HEK293 (cell line): ENCODE measurements at regions not wholly inside any gene's neighbourhood (a gene's known extent, or its start where the extent isn't known, plus 50 kb on each side); places are given as distances from the start of the nearest gene placed in this dataset.

Experiments
- CTCF ChIA-PET: fragments of 350-600 bp; formaldehyde crosslinking; extraction: SDS; loops from one replicate; lab custom pipeline; 2021; ENCODE audit warnings: antibody characterized with exemption; lab: Yijun Ruan, JAX
- POLR2A ChIA-PET: fragments of 300-600 bp; formaldehyde crosslinking; extraction: SDS; loops from one replicate; lab custom pipeline; 2020; ENCODE audit warnings: antibody characterized with exemption, inconsistent platforms; lab: Yijun Ruan, JAX
- H3K27ac ChIP-seq: fragments of 200-500 bp; sonication (Bioruptor generic); 2 replicates; pipeline ENCODE4 v1.5.1; 2014; ENCODE audit warnings: low read depth, low read length, control low read depth, inconsistent platforms; ENCODE audit errors: extremely low read depth
- H3K36me3 ChIP-seq, 2 experiments: fragments of 200-500 bp in 1 of 2; sonication (Bioruptor generic) in 1 of 2; 1 replicate in 1 of 2; 2 replicates in 1 of 2; pipeline ENCODE4 v1.5.1; 2014 to 2017; ENCODE audit warnings: inconsistent platforms in 2 of 2, low read length in 2 of 2; ENCODE audit not compliant: control insufficient read depth in 2 of 2, insufficient read depth in 1 of 2
- H3K4me1 ChIP-seq: fragments of 200-500 bp; sonication (Bioruptor generic); 2 replicates; pipeline ENCODE4 v1.5.1; 2014; ENCODE audit warnings: mild to moderate bottlenecking, low read length, inconsistent platforms; ENCODE audit not compliant: control insufficient read depth, insufficient read depth
- H3K4me3 ChIP-seq: 2 replicates; pipeline ENCODE4 v1.5.1; 2011; ENCODE audit warnings: low read depth, mild to moderate bottlenecking, control low read depth, low read length, moderate library complexity
- H3K9me3 ChIP-seq: fragments of 200-500 bp; sonication (Bioruptor generic); 2 replicates; pipeline ENCODE4 v1.5.1; 2014; ENCODE audit warnings: low read depth, low read length, inconsistent platforms; ENCODE audit not compliant: control insufficient read depth, insufficient read depth
- CTCF ChIP-seq: fragments of 450-650 bp; formaldehyde crosslinking; IDR thresholded peaks from 2 replicates; pipeline ENCODE4 v1.5.1; 2016; ENCODE audit warnings: missing biosample characterization, missing genetic modification characterization
- GFI1B ChIP-seq: fragments of 450-650 bp; formaldehyde crosslinking; IDR thresholded peaks from 2 replicates; pipeline ENCODE4 v1.5.1; 2016; ENCODE audit warnings: missing biosample characterization, missing genetic modification characterization
- HOXC10 ChIP-seq: sonication (generic); formaldehyde crosslinking; IDR thresholded peaks from 2 replicates; pipeline ENCODE4 v1.8.1; 2023; ENCODE audit warnings: mild to moderate bottlenecking, missing genetic modification reagents
- KLF1 ChIP-seq: fragments of 450-650 bp; formaldehyde crosslinking; IDR thresholded peaks from 2 replicates; pipeline ENCODE4 v1.5.1; 2016; ENCODE audit warnings: missing biosample characterization, missing genetic modification characterization
- KLF17 ChIP-seq: fragments of 450-650 bp; formaldehyde crosslinking; IDR thresholded peaks from 2 replicates; pipeline ENCODE4 v1.5.1; 2016; ENCODE audit warnings: missing biosample characterization, missing genetic modification characterization
- KLF7 ChIP-seq: fragments of 450-650 bp; formaldehyde crosslinking; IDR thresholded peaks from 2 replicates; pipeline ENCODE4 v1.5.1; 2016; ENCODE audit warnings: missing biosample characterization, missing genetic modification characterization, borderline replicate concordance
- MZF1 ChIP-seq: fragments of 450-650 bp; formaldehyde crosslinking; IDR thresholded peaks from 2 replicates; pipeline ENCODE4 v1.5.1; 2017; ENCODE audit warnings: missing biosample characterization, missing genetic modification characterization, borderline replicate concordance
- SETDB1 ChIP-seq: IDR thresholded peaks from one replicate; pipeline ENCODE4 v1.6.1; 2017; ENCODE audit warnings: mild to moderate bottlenecking, low read length, moderate library complexity, mixed read lengths; ENCODE audit not compliant: insufficient read length
- SP2 ChIP-seq: fragments of 450-650 bp; formaldehyde crosslinking; IDR thresholded peaks from 2 replicates; pipeline ENCODE4 v1.5.1; 2016; ENCODE audit warnings: missing biosample characterization, missing genetic modification characterization
- TCF7L2 ChIP-seq: IDR thresholded peaks from 2 replicates; pipeline ENCODE4 v1.6.1; 2011; ENCODE audit warnings: low read depth, mild to moderate bottlenecking, inconsistent platforms, low read length, moderate library complexity, borderline replicate concordance
- WT1 ChIP-seq: fragments of 450-650 bp; formaldehyde crosslinking; IDR thresholded peaks from 2 replicates; pipeline ENCODE4 v1.5.1; 2016; ENCODE audit warnings: missing biosample characterization, missing genetic modification characterization
- ZBTB10 ChIP-seq: fragments of 450-650 bp; formaldehyde crosslinking; IDR thresholded peaks from 2 replicates; pipeline ENCODE4 v1.5.1; 2016; ENCODE audit warnings: missing biosample characterization, missing genetic modification characterization
- ZBTB20 ChIP-seq: fragments of 450-650 bp; formaldehyde crosslinking; IDR thresholded peaks from 2 replicates; pipeline ENCODE4 v1.5.1; 2016; ENCODE audit warnings: missing biosample characterization, missing genetic modification characterization
- ZBTB48 ChIP-seq: fragments of 450-650 bp; formaldehyde crosslinking; IDR thresholded peaks from 2 replicates; pipeline ENCODE4 v1.5.1; 2016; ENCODE audit warnings: missing biosample characterization, missing genetic modification characterization
- ZFP41 ChIP-seq: fragments of 450-650 bp; formaldehyde crosslinking; IDR thresholded peaks from 2 replicates; pipeline ENCODE4 v1.5.1; 2016; ENCODE audit warnings: missing biosample characterization, missing genetic modification characterization, borderline replicate concordance
- ZNF146 ChIP-seq: fragments of 450-650 bp; formaldehyde crosslinking; IDR thresholded peaks from 2 replicates; pipeline ENCODE4 v1.5.1; 2016; ENCODE audit warnings: missing biosample characterization, missing genetic modification characterization
- ZNF174 ChIP-seq: fragments of 450-650 bp; formaldehyde crosslinking; IDR thresholded peaks from 2 replicates; pipeline ENCODE4 v1.5.0; 2017; ENCODE audit warnings: missing biosample characterization, mild to moderate bottlenecking, missing genetic modification characterization
- ZNF223 ChIP-seq: fragments of 450-650 bp; formaldehyde crosslinking; IDR thresholded peaks from 2 replicates; pipeline ENCODE4 v1.5.1; 2016; ENCODE audit warnings: missing biosample characterization, missing genetic modification characterization
- ZNF404 ChIP-seq: fragments of 450-650 bp; formaldehyde crosslinking; IDR thresholded peaks from 2 replicates; pipeline ENCODE4 v1.5.1; 2017; ENCODE audit warnings: missing biosample characterization, missing genetic modification characterization
- ZNF426 ChIP-seq: fragments of 450-650 bp; formaldehyde crosslinking; IDR thresholded peaks from 2 replicates; pipeline ENCODE4 v1.5.1; 2017; ENCODE audit warnings: missing biosample characterization, missing genetic modification characterization, mild to moderate bottlenecking, inconsistent platforms, moderate library complexity
- ZNF548 ChIP-seq: fragments of 450-650 bp; formaldehyde crosslinking; IDR thresholded peaks from 2 replicates; pipeline ENCODE4 v1.5.1; 2016; ENCODE audit warnings: missing biosample characterization, missing genetic modification characterization
- ZNF596 ChIP-seq: fragments of 450-650 bp; IDR thresholded peaks from 2 replicates; pipeline ENCODE4 v1.5.0; 2018; ENCODE audit warnings: missing biosample characterization, mild to moderate bottlenecking, missing genetic modification characterization, moderate library complexity
- ZNF626 ChIP-seq: fragments of 450-650 bp; sonication (Bioruptor Pico); formaldehyde crosslinking; IDR thresholded peaks from 2 replicates; pipeline ENCODE4 v1.5.1; 2018; ENCODE audit warnings: missing biosample characterization, missing genetic modification characterization, inconsistent platforms
- ZNF645 ChIP-seq: fragments of 450-650 bp; formaldehyde crosslinking; IDR thresholded peaks from 2 replicates; pipeline ENCODE4; 2016; ENCODE audit warnings: missing biosample characterization, missing genetic modification characterization
- ZNF660 ChIP-seq: fragments of 450-650 bp; IDR thresholded peaks from 2 replicates; pipeline ENCODE4 v1.5.1; 2018; ENCODE audit warnings: missing biosample characterization, mild to moderate bottlenecking, missing genetic modification characterization
- ZNF76 ChIP-seq: fragments of 450-650 bp; formaldehyde crosslinking; IDR thresholded peaks from 2 replicates; pipeline ENCODE4; 2016; ENCODE audit warnings: low read depth, missing biosample characterization, missing genetic modification characterization, borderline replicate concordance
- ZNF792 ChIP-seq: fragments of 450-650 bp; formaldehyde crosslinking; IDR thresholded peaks from 2 replicates; pipeline ENCODE4 v1.5.1; 2016; ENCODE audit warnings: missing biosample characterization, missing genetic modification characterization
- ZNF837 ChIP-seq: fragments of 450-650 bp; formaldehyde crosslinking; IDR thresholded peaks from 2 replicates; pipeline ENCODE4 v1.5.1; 2016; ENCODE audit warnings: missing biosample characterization, missing genetic modification characterization

- ChIA-PET CTCF (interaction anchor here (0.6 to 1.0 kb wide), 2 partner anchors 396 to 610 kb away, joined by 3 read pairs; no protein-coding TSS in a partner anchor), POLR2A (no interaction called here)
- Histone ChIP-seq H3K9me3 (no peaks in the 10 kb centered on the region), H3K4me3 (no peak overlapping the region), H3K4me1 (no peaks in the 10 kb centered on the region), H3K27ac (no peak overlapping the region)
- TF ChIP-seq ZNF792 (no peak), ZBTB10 (tag by site-specific recombination) (no peak), GFI1B (no peak), ZNF837 (tag by site-specific recombination) (no peak), SETDB1 (no peak), ZNF596 (tag by site-specific recombination) (no peak), MZF1 (no peak), KLF1 (no peak)
- TF ChIP-seq, all 188 proteins: peak for 0
- H3K36me3 ChIP-seq = no peaks in the 10 kb centered on the region
These were observed 185.7 kb downstream of the MARCHF11 start for GRCh38 chr5:15993919-15994318.

- Histone ChIP-seq H3K4me1 (no peaks in the 10 kb centered on the region), H3K27ac (no peak overlapping the region), H3K9me3 (no peaks in the 10 kb centered on the region), H3K4me3 (no peak overlapping the region), H3K36me3 (no peaks in the 10 kb centered on the region)
- CTCF ChIA-PET = interaction anchor here (0.5 to 1.0 kb wide), 3 partner anchors 288 to 610 kb away, joined by 3 to 5 read pairs (median 3); no protein-coding TSS in a partner anchor
- POLR2A ChIA-PET = no interaction called here
- TF ChIP-seq WT1 (tag by site-specific recombination) (no peak), ZNF146 (tag by site-specific recombination) (no peak), ZNF404 (tag by site-specific recombination) (no peak), CTCF (tag by site-specific recombination) (no peak), ZNF76 (tag by site-specific recombination) (no peak), KLF17 (tag by site-specific recombination) (no peak)
These were observed 186.3 kb downstream of the MARCHF11 start for GRCh38 chr5:15993334-15993733.

GRCh38 chr5:15992918-15993317 is 186.7 kb downstream of the MARCHF11 start:
- Histone ChIP-seq H3K36me3 (no peaks in the 10 kb centered on the region), H3K27ac (no peak overlapping the region), H3K9me3 (no peaks in the 10 kb centered on the region), H3K4me1 (no peaks in the 10 kb centered on the region), H3K4me3 (no peak overlapping the region)
- ChIA-PET CTCF (interaction anchor here (0.5 to 0.6 kb wide), 2 partner anchors 288 to 510 kb away, joined by 3 to 5 read pairs; no protein-coding TSS in a partner anchor), POLR2A (no interaction called here)
- TF ChIP-seq ZNF548 (tag by site-specific recombination) (no peak), ZNF626 (tag by site-specific recombination) (no peak), ZNF174 (tag by site-specific recombination) (no peak), ZFP41 (no peak), TCF7L2 (no peak), ZNF645 (tag by site-specific recombination) (no peak), ZBTB48 (tag by site-specific recombination) (no peak), KLF7 (tag by site-specific recombination) (no peak), ZNF426 (tag by site-specific recombination) (no peak), SP2 (tag by site-specific recombination) (no peak), ZNF660 (tag by site-specific recombination) (no peak), ZNF223 (no peak), ZBTB20 (tag by site-specific recombination) (no peak), HOXC10 (CRISPR knock-in tag) (no peak)
